Ovary (tissue), 3 donors: ENCODE measurements at regions not wholly inside any gene's neighbourhood (a gene's known extent, or its start where the extent isn't known, plus 50 kb on each side); places are given as distances from the start of the nearest gene placed in this dataset.

ENCODE experiments used
- CTCF ChIP-seq, 3 donors: fragments of 450-650 bp in 2 of 3; fragments of 200-600 bp in 1 of 3; IDR thresholded peaks; one replicate each; pipeline versions ENCODE4 v1.5.1 to v1.8.0; 2016 to 2022; ENCODE audit warnings: antibody characterized with exemption in 3 of 3, mild to moderate bottlenecking in 1 of 3
- POLR2A ChIP-seq: fragments of 450-650 bp; IDR thresholded peaks from one replicate; pipeline ENCODE4 v1.6.1; 2017; ENCODE audit warnings: antibody characterized with exemption, mild to moderate bottlenecking, moderate library complexity
- donor health status: DM: no; HTN: no; CAD: no.

DNA sequence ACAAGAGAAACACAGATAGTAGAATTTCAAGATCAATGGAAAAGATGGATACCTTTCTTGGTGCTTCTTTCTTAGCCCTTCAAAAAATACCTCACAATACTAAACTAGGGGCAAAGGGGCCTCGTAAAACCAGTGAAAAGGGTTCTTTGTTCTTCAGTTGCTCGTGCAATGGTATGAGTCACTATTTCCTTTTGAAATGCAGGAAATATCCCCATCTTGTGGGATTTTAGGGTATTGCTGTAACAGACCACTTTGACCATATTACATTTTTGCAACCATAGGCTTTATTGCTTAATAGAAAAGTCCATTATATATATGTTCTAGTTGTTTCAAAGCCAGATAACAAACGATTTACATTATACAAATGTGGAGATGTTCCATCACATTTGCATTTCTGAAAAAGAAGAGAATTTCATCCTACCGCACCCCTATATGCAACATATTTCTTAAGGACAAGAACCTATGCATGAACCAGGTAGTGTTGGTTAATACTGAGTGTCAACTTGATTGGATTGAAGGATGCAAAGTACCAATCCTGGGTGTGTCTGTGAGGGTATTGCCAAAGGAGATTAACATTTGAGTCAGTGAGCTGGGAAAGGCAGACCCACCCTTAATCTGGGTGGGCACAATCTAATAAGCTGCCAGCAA lies 88.6 kb upstream of the PKN2 start:
- TF ChIP-seq CTCF (IDR thresholded peaks at IDR 0.05), result no peak
- no peak for TF ChIP-seq POLR2A
